IPS-20b (cell line): ENCODE measurements at regions not wholly inside any gene's neighbourhood (a gene's known extent, or its start where the extent isn't known, plus 50 kb on each side); places are given as distances from the start of the nearest gene placed in this dataset.

Source experiments
- H3K27ac ChIP-seq: one replicate; pipeline ENCODE4 v1.5.1; 2013; ENCODE audit warnings: low read length
- H3K27me3 ChIP-seq: 2 replicates; pipeline ENCODE4 v1.6.1; 2013; ENCODE audit warnings: mild to moderate bottlenecking, low read length, inconsistent platforms; ENCODE audit not compliant: insufficient read depth
- H3K36me3 ChIP-seq: 2 replicates; pipeline ENCODE4 v1.6.1; 2013; ENCODE audit warnings: low read depth, mild to moderate bottlenecking, inconsistent platforms, low read length, moderate library complexity; ENCODE audit not compliant: insufficient read depth
- H3K4me1 ChIP-seq: 2 replicates; pipeline ENCODE4 v1.6.1; 2013; ENCODE audit warnings: mild to moderate bottlenecking, control low read depth, inconsistent platforms, low read length, moderate library complexity; ENCODE audit not compliant: insufficient read depth
- H3K4me3 ChIP-seq: 2 replicates; pipeline ENCODE4 v1.5.1; 2013; ENCODE audit warnings: mild to moderate bottlenecking, low read length, inconsistent platforms
- H3K9ac ChIP-seq: 2 replicates; pipeline ENCODE4 v1.6.1; 2013; ENCODE audit warnings: low read depth, mild to moderate bottlenecking, inconsistent platforms, low read length, moderate library complexity
- H3K9me3 ChIP-seq: 2 replicates; pipeline ENCODE4 v1.6.1; 2013; ENCODE audit warnings: mild to moderate bottlenecking, low read depth, low read length, inconsistent platforms; ENCODE audit not compliant: insufficient read depth

DNA sequence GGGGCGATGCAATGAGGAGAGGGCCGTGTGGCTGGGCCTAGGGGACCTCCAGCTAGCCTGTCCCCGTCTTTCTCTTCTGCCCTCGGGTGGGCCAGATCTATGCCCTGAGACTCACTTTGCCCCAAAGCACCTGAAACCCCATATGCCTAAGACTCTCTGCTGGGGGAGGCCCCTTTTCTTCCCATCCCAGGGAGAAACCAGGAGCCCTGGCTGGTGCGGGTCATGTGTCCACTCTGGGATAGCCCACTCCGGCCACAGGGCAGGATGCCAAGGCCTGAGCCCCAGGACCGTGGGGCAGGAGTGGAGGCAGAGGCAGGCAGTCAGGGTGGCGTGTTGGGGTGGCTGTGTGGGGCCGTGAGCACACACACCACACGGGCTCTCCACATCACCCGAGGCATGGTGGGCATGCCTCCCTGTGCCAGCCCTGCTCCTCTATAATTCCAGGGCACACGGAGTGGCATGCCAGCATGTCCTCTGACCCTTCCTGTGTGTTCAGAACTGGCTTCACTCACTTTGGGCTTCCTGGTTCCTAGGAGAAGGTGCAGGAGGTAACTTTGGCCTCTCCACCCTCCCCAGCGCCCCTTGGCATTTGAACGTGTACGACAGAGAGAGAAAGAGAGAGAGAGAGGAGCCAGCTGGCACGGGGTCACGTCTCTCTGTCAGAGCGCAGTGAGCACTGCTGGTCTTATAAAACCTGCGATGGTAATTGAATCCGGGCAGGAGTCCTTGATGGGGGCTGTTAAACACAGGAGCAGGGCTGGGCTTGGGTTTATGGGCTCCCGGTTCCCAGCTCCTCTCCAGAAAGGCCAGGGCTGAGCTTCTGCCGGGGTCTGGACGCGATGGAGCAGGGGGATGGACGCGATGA is 144.2 kb downstream of the KIF26A start:
- Histone ChIP-seq H3K4me1 (no peaks in the 10 kb centered on the region), H3K27ac (no peak overlapping the region), H3K9me3 (no peaks in the 10 kb centered on the region), H3K27me3 (no peaks in the 10 kb centered on the region), H3K9ac (no peak overlapping the region), H3K36me3 (no peaks in the 10 kb centered on the region), H3K4me3 (no peak overlapping the region)

DNA sequence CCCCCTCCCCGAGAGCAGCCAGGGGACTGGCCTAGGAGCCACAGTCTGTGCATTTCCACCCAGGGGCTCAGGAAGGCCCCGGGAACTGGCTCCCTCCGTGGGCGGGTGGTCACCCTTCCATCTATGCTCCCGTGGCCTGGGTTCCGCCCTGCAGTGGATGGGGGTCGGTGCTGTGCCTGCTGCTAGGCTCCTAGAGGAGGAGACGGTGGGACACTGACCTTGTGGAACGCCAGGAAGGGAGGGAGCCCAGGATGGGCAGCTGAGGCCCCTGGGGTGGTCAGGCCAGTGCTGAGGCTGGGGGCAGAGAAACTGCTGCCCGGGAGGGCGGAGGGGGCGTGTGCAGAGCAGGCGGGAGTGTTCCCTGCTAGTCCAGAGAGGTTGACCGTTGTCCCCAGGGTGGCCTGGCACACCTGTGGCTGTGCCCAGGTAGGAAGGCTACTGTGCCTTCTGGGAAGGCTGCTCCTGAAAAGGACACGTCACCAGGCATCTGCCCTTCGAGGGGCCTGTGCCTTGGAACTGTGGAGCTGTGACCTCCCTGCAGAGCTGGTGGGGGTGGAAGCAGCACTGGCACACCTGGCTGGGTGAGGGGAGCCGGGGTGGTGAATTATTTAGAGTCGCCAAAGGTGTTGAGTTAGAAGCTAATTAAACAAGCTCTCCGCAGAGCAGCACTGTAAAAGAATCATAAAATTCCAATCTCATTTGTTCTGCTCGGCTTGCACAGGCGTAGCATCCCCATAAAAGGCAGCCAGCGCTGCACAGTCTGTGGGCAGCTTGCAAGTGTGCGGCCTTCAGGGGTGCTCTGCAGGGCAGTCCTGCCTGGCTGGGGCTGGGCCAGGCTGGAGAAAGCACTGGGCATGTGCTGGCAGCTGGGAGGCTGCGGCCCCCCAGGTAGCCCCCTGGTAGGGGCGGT is 145.1 kb downstream of the KIF26A start:
- H3K9me3 ChIP-seq, result no peaks in the 10 kb centered on the region
- H3K36me3 ChIP-seq, result no peaks in the 10 kb centered on the region
- H3K4me1 ChIP-seq, result no peaks in the 10 kb centered on the region
- H3K4me3 ChIP-seq, result no peak overlapping the region
- H3K27ac ChIP-seq, result no peak overlapping the region
- H3K9ac ChIP-seq, result no peak overlapping the region
- no peaks in the 10 kb centered on the region for H3K27me3 ChIP-seq

DNA sequence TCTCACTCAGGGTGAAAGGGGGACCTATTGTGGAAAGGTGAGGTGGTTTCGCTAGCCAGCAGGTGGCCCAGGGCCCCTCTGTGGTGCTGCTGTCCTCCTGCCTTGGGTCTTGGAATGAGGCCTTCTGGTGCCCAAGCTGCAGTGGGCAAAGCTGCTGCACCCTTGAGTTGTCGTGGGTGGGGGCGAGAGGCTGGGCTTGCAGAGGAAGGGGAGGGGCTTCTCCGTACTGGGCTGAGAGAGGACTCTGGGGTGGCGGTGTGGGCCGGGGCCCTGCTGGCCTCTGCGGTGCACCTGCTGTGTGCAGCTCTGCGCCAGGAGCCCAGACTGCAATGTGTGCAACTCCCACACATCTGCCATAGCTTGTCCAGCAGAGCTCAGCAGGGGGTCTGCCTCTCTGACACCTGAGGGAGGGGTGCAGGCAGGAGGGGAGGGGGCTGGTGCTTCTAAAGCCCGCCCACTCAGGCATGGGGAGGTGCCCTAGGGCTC is 145.8 kb downstream of the KIF26A start:
- Histone ChIP-seq H3K4me3 (no peak overlapping the region), H3K9me3 (no peaks in the 10 kb centered on the region), H3K27ac (no peak overlapping the region), H3K27me3 (no peaks in the 10 kb centered on the region), H3K36me3 (no peaks in the 10 kb centered on the region), H3K4me1 (no peaks in the 10 kb centered on the region), H3K9ac (no peak overlapping the region)

DNA sequence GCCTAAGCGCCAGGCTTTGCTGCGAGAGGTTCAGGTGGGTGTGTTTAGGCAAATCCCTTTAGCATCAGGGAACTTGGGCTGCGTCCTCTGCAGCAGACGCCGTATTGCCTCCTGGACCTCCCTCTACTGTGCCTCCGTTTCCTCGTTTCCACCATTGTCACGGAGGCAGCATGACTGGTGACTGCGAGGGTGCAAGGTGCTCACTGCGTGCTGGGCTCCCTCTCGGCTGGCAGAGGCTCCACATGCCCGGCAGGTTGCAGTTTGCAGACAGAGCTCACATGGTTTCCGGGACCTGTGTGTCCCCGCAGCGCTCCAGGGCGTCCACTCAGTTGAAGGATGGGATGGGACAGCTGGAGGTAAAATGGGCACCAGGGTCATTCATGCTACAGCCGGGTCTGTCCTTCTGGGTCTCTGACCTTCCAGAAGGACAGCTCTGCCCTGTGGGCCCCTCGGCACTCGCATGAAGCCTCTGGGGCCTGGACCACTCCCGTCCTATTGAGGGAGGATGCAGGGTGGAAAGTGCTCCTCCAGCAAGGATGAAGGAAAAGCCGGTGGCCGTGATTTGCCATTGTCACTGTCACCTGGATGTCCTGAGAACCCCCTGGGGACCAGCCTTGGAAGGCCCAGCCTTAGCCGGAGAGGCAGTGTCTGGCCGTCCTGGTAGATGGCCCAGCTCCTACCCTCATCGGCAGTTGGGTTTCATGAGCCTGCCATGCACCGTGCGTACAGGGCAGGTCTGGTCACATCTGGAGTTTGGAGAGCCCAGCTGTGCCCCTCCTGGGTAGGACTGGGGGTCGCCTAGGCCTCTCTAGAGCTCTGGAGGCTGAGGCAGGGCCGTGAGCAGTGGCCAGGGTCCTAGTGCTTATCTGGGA is 146.5 kb downstream of the KIF26A start:
- Histone ChIP-seq H3K9ac (no peak overlapping the region), H3K27me3 (no peaks in the 10 kb centered on the region), H3K27ac (no peak overlapping the region), H3K36me3 (no peaks in the 10 kb centered on the region), H3K4me1 (peaks cover 2% of the 10 kb centered on the region; the same call in 1 of the 2 replicates), H3K4me3 (no peak overlapping the region), H3K9me3 (no peaks in the 10 kb centered on the region)

DNA sequence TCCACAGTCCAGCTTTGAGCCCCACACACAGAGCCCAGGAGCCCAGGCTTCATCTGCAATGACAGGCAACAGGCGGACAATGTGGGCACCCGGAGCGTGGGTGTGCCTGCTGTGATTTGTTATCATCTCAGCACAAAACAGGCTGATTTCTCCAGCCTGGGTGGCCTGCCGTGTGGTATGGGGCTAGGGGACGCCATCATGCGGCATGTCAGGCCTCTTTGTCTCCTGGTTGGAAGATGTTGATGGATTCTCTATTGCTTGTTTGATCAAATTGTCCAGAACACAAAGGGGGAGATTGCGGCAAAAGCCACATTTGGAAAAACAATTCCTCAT is 147.1 kb downstream of the KIF26A start:
- Histone ChIP-seq H3K36me3 (no peaks in the 10 kb centered on the region), H3K4me3 (no peak overlapping the region), H3K4me1 (peaks cover 3% of the 10 kb centered on the region; the same call in 1 of the 2 replicates), H3K9me3 (no peaks in the 10 kb centered on the region), H3K27ac (no peak overlapping the region), H3K9ac (no peak overlapping the region), H3K27me3 (no peaks in the 10 kb centered on the region)

DNA sequence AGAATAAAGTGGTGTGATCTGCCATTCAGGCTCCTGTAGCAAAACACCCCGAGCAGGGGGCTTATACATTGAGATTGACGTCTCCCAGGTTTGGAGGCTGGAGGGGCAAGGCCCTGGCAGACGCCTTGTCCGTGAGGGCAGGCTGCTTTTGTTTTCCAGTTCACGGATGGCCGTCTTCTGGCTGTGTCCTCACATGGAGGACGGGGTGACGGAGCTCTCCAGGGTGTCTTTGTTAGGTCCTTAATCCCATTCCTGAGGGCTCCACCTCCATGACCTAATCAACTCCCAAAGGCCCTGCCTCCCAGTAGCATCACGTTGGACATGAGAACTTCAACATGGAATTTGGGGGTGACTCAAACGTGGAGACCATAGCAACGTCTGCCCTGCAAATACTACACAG is 147.7 kb downstream of the KIF26A start:
- Histone ChIP-seq H3K9me3 (no peaks in the 10 kb centered on the region), H3K36me3 (no peaks in the 10 kb centered on the region), H3K4me3 (no peak overlapping the region), H3K27me3 (no peaks in the 10 kb centered on the region), H3K4me1 (peaks cover 9% of the 10 kb centered on the region), H3K9ac (no peak overlapping the region), H3K27ac (no peak overlapping the region)

DNA sequence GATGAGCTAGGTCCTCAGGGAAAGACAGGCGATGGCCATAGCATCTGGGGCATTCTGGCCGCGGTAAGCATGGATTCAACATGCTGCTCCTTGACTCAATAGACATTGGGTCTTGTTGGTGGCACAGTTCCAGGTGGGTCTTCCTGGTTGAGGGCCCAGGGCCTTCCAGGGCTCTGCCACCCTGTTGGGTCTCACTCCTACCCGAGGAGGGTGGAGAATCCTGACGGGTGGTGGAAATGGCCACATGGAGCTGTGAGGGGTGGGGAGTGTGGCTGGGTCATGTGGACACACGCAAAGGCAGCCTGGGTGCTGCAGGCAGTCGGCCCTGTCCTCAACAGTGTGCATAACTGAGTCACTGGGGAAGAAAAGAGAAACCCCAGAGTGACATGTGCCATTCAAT is 148.1 kb downstream of the KIF26A start:
- no peak overlapping the region for H3K27ac ChIP-seq
- H3K9me3 ChIP-seq, result no peaks in the 10 kb centered on the region
- H3K4me1 ChIP-seq, result peaks cover 9% of the 10 kb centered on the region

DNA sequence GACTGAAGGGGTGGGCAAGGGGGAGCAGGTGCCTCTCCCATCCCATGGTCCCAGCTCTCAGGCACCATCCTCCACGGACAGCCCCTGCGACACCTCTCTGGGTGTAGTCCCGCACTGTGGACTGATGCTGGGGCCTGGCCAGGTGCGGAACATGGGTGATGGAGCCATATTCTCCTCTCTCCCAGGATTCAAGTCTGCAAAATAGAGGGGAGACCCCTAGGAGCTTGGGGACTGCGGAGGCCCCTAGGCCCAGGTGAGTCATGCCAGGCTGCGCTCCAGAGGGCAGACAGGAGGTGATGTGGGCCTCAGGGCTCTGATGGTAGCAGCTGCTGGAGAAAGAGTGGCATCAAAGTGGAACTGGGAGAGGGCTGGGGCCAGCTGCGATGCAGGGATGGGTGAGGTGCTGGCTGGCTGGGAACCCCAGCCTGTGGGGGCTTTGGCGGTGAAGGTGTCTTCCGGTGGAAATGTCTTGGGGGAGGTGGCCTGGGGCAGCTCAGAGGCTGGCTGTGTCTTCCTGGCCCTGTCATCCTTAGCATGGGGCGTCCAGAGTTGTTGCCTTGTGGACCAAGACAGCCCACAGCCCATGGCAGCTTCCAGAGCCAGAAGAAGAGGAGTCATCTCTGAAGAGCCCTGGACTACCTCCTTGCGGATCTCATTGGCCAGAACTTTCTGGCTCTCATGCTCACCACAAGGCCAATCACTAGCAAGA is 149.1 kb downstream of the KIF26A start:
- no peak overlapping the region for H3K27ac ChIP-seq
- no peaks in the 10 kb centered on the region for H3K9me3 ChIP-seq
- no peak overlapping the region for H3K9ac ChIP-seq
- no peaks in the 10 kb centered on the region for H3K27me3 ChIP-seq
- H3K36me3 ChIP-seq, result no peaks in the 10 kb centered on the region
- peaks cover 12% of the 10 kb centered on the region for H3K4me1 ChIP-seq
- no peak overlapping the region for H3K4me3 ChIP-seq

More for the DNA sequence above, 148.1 kb downstream of the KIF26A start:
- Histone ChIP-seq H3K9ac (no peak overlapping the region), H3K4me3 (no peak overlapping the region), H3K27me3 (no peaks in the 10 kb centered on the region), H3K36me3 (no peaks in the 10 kb centered on the region)

DNA sequence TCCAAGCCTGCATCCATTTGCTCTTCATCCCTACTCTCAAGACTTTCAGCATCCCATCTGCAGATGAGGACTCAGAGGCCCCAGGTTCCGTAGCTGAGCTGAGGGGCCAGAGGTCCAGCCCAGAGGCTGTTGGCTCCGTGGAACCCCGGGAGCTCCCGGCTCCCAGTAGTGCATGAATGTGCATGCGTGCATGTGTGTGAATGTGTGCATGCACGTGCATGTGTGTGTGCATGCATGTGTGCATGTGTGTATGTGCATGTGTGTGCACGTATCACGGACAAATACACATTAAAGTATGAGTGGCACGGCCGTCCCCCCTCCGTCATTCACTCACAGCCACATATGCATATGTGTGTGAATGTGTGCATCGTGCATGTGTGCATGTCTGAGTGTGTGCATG is 149.9 kb downstream of the KIF26A start:
- H3K9me3 ChIP-seq, result no peaks in the 10 kb centered on the region

DNA sequence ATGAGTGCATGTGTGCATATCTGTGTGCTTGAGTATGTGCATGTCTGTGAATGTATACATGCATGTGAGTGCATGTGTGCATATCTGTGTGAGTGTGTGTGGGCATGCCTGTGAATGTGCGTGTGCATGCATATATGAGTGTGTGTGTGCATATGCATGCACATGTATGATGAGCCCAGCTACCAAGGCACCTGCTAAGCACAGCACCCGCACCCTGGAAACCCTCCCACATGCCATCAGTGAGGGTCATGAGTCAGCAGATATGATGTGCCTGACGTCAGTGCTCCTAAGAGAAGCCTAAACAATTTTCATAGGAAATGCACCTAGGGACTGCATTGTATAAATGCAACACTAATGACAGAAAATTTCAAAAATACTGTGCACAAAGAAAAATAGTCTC is 151.1 kb downstream of the KIF26A start:
- no peaks in the 10 kb centered on the region for H3K9me3 ChIP-seq
- no peak overlapping the region for H3K27ac ChIP-seq
- no peaks in the 10 kb centered on the region for H3K36me3 ChIP-seq
- no peak overlapping the region for H3K9ac ChIP-seq
- no peak overlapping the region for H3K4me3 ChIP-seq
- peaks cover 12% of the 10 kb centered on the region for H3K4me1 ChIP-seq
- H3K27me3 ChIP-seq, result no peaks in the 10 kb centered on the region

More for the DNA sequence above, 149.9 kb downstream of the KIF26A start:
- no peak overlapping the region for H3K9ac ChIP-seq
- H3K27ac ChIP-seq, result no peak overlapping the region
- no peak overlapping the region for H3K4me3 ChIP-seq
- no peaks in the 10 kb centered on the region for H3K27me3 ChIP-seq
- H3K4me1 ChIP-seq, result peaks cover 12% of the 10 kb centered on the region
- H3K36me3 ChIP-seq, result no peaks in the 10 kb centered on the region
